HFF-Myc (cell line): ENCODE measurements at regions not wholly inside any gene's neighbourhood (a gene's known extent, or its start where the extent isn't known, plus 50 kb on each side); places are given as distances from the start of the nearest gene placed in this dataset.

ENCODE experiments used
- DNase-seq: peaks from one replicate; pipeline ENCODE4 v3.0.0-alpha.2; 2011; ENCODE audit warnings: low read depth; ENCODE audit errors: extremely low read depth
- H3K4me3 ChIP-seq: replicated peaks from 2 replicates; pipeline ENCODE4 v1.5.1; 2011; ENCODE audit warnings: low read depth, mild to moderate bottlenecking, control low read depth, low read length
- TF ChIP-seq, protein P1 (sequence below): IDR thresholded peaks from 2 replicates; pipeline ENCODE4 v1.5.1; 2012; ENCODE audit warnings: mild to moderate bottlenecking, low read depth, low read length, control low read depth; ENCODE audit errors: missing control alignments

DNA sequence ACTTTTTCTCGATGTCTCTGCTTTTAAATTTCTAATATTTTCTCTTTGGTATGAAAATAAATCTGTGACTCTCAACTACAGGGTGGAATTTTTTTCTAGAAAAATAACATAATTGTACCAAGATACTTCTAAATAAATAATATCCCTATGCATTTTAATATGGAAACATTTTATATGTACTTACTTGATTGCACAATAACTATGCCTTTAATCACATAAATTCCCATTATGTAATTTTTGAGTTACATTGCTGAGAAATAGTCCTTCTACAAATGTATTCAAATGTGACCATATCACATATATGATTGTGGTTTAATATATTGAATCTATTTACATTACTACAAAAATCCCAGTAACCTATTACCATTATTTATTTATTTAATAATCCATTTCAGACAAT, 1543.3 kb upstream of the PABPC4L start:
- TF ChIP-seq, protein P1, sequence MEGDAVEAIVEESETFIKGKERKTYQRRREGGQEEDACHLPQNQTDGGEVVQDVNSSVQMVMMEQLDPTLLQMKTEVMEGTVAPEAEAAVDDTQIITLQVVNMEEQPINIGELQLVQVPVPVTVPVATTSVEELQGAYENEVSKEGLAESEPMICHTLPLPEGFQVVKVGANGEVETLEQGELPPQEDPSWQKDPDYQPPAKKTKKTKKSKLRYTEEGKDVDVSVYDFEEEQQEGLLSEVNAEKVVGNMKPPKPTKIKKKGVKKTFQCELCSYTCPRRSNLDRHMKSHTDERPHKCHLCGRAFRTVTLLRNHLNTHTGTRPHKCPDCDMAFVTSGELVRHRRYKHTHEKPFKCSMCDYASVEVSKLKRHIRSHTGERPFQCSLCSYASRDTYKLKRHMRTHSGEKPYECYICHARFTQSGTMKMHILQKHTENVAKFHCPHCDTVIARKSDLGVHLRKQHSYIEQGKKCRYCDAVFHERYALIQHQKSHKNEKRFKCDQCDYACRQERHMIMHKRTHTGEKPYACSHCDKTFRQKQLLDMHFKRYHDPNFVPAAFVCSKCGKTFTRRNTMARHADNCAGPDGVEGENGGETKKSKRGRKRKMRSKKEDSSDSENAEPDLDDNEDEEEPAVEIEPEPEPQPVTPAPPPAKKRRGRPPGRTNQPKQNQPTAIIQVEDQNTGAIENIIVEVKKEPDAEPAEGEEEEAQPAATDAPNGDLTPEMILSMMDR: no peak
- H3K4me3 ChIP-seq: no peak overlapping the region
- no peak for DNase-seq

DNA sequence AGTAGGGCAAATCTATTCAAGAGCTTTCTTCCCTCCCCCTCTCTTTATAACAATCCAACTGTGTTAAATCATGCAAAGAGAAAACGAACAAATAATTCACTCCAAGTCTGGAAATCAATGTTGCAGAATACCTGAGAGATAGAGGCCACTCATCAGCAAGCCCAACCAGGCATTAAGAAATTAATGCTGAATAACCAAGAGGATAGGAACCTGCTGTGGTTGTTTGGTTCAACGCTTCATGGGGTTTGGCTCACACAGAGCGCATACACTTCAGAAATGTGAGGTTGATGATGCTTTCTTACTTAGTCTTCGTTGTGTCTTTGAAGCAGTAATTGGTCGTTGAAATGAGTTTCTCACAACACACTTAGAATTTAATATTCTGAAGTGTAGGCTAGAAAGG, 1540.0 kb upstream of the PABPC4L start:
- no peak for DNase-seq
- no peak overlapping the region for H3K4me3 ChIP-seq

DNA sequence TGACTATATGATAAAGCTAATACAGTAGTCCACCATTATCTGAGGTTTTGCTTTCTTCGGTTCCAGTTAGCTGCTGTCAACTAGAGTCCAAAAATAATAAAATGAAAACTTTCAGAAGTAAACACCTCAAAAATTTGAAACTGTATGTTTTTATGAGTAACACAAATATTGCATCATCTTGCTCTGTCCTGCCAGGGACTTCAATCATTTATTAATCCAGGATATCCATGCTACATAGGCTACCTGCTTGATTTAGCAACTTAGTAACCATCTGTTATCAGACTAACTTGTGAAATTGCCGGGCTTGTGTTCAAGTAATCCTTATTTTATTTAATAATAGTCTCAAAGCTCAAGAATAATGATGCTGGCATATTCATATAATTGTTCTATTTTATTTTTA, 1537.8 kb upstream of the PABPC4L start:
- no peak for DNase-seq
- TF ChIP-seq, protein P1: no peak
- H3K4me3 ChIP-seq: no peak overlapping the region

More for the DNA sequence above, 1540.0 kb upstream of the PABPC4L start:
- TF ChIP-seq, protein P1: no peak

DNA sequence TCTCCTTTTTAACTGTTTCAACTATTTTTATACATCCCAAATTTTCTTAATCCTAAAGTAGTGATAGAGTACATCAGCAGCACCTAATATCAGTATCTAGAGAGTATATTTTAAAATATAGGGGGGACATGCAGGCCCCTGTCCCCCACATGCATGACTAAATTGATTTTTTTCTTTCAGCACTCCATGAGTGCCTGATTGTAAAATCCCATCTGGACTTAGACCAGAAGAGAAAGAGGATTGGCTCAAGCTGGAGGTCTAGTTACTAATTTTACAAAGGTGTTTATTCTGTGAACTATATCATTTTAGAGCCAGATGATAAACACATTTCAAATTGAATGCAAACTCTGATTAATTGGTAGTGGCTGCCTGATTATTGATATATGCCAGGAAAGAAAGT, 1533.9 kb upstream of the PABPC4L start:
- no peak for DNase-seq
- TF ChIP-seq, protein P1: no peak

DNA sequence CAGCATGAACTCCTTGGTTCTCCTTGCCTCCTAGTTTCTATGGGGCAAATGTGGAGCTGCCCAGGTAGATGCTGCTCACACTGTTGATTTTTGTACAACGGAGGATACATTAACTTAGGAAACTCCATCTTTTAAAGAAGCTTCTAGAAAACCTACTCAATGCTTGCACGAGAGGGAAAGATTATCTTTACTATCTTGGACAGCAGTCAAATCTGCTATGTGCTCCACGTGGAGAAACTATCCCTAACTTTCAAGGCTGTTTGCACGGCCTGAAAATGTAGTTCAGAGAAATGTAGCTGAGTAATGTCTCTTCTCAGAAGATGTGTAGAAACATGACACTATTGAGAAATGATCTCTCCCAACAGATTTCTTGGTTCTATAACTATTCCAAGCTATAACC, 1530.9 kb upstream of the PABPC4L start:
- no peak overlapping the region for H3K4me3 ChIP-seq
- TF ChIP-seq, protein P1: no peak
- DNase-seq: no peak

More for the DNA sequence above, 1533.9 kb upstream of the PABPC4L start:
- H3K4me3 ChIP-seq: no peak overlapping the region

DNA sequence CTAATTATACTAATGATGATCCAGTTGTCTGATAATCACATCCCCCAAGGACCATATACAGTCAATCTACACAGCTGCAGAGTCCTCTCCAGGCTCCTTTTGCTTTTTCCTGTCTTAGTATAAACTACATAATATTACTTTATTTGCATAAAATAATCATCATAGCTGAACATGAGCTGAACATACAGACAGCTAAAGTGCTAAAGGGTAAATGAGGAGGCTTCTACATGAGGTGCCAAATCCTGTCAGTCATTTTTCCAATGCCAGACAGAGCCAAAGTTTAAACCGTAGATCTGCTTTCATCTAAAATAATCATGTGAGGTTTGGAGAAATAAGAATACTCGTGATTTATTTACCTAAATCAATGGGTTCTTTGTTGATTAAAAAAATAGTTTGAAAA, 1530.1 kb upstream of the PABPC4L start:
- TF ChIP-seq, protein P1: no peak
- H3K4me3 ChIP-seq: no peak overlapping the region
- no peak for DNase-seq

DNA sequence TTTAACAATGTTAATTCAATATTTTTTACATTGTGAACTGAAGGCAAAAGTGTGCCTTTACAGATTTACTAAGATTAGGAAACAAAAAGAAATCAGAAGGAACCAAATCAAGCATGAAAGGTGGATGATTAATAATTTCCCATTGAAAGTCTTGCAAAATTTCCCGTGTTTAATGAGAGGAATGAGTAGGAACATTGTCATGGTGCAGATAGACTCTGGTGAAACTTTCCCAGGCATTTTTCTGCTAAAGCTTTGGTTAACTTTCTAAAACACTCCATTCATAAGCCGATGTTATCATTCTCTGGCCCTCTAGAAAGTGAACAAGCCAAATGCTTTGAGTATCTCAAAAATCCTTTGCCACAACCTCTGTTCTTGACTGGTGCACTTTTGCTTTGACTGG, 1522.8 kb upstream of the PABPC4L start:
- no peak for DNase-seq
- no peak overlapping the region for H3K4me3 ChIP-seq
- TF ChIP-seq, protein P1: no peak
